ENCODE measurements at regions not wholly inside any gene's neighbourhood (a gene's known extent, or its start where the extent isn't known, plus 50 kb on each side); places are given as distances from the start of the nearest gene placed in this dataset.
"Not testable (repeated sequence)": the region's sequence is repeated elsewhere in the genome, so short reads cannot be mapped to it uniquely, and the experiment has no call there.

- Mint-ChIP-seq H3K27ac (no peak overlapping the region), H3K9me3 (peaks cover 13% of the 10 kb centered on the region), H3K36me3 (no peaks in the 10 kb centered on the region), H3K4me1 (ENCODE audit: low read depth) (peaks cover 7% of the 10 kb centered on the region), H3K4me3 (no peak overlapping the region), H3K27me3 (peaks cover 35% of the 10 kb centered on the region)
- intact Hi-C loops (cut with micrococcal nuclease), result loop anchor here (1.0 kb wide), 1 partner anchor 8 kb away; no protein-coding TSS in a partner anchor
- POLR2A ChIA-PET, result no interaction called here
- CTCF ChIA-PET, result no interaction called here
- DNase-seq, result no peak
Measured at GRCh38 chr6:17007749-17008148, 94.1 kb upstream of the STMND1 start.

DNA sequence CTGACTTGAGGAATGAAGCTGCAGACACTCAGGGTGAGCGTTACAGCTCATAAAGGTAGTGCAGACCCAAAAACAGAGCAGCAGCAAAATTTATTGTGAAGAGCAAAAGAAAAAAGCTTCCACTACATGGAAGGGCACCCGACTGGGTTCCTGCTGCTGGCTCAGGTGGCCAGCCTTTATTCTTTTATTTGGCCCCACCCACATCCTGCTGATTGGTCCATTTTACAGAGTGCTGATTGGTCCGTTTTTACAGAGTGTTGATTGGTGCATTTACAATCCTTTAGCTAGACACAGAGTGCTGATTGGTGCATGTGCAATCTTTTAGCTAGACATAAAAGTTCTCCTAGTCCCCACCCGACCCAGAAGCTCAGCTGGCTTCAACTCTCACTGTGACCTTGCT lies 95.3 kb upstream of the STMND1 start:
- Mint-ChIP-seq H3K4me3 (no peak overlapping the region), H3K4me1 (ENCODE audit: low read depth) (peaks cover 7% of the 10 kb centered on the region), H3K27ac (no peak overlapping the region), H3K36me3 (no peaks in the 10 kb centered on the region), H3K9me3 (peaks cover 13% of the 10 kb centered on the region), H3K27me3 (peaks cover 40% of the 10 kb centered on the region)
- POLR2A ChIA-PET, result interaction anchor here (0.6 kb wide), 1 partner anchor 57 kb away, joined by 4 read pairs; no protein-coding TSS in a partner anchor
- intact Hi-C loops (cut with micrococcal nuclease), result no loop called here
- DNase-seq, result no peak
- CTCF ChIA-PET, result interaction anchor here (0.6 to 1.3 kb wide), 4 partner anchors 11 to 243 kb away, joined by 3 to 4 read pairs (median 3); no protein-coding TSS in a partner anchor

- no peak for DNase-seq
- ChIA-PET CTCF (no interaction called here), POLR2A (no interaction called here)
- Mint-ChIP-seq H3K4me1 (ENCODE audit: low read depth) (peaks cover 7% of the 10 kb centered on the region), H3K36me3 (no peaks in the 10 kb centered on the region), H3K4me3 (no peak overlapping the region), H3K9me3 (peaks cover 13% of the 10 kb centered on the region), H3K27me3 (peaks cover 50% of the 10 kb centered on the region), H3K27ac (no peak overlapping the region)
- intact Hi-C loops (cut with micrococcal nuclease), result no loop called here
Measured at GRCh38 chr6:17004269-17004668, 97.6 kb upstream of the STMND1 start.

DNA sequence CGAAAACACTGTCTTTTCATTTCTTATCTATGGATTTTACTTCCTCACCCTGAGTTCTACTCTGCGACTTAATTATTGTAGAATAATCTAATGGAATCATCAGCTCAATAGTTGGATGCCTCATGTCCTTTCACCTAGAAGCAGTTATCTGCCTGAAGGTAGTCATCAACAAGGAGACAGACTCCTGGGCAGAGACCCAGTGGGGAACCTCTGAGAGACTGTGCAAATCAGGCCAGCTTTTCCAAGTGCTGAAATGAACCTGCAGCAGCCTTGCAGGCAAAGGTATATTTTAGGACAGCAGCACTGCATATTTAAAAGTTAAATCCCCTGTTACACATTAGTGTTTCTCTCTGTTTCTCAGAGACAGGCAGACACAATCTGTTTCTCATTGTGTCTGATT lies 99.7 kb upstream of the STMND1 start:
- CTCF ChIA-PET, result no interaction called here
- no peak for DNase-seq
- Mint-ChIP-seq H3K27me3 (peaks cover 61% of the 10 kb centered on the region), H3K4me1 (ENCODE audit: low read depth) (no peaks in the 10 kb centered on the region), H3K27ac (no peak overlapping the region), H3K4me3 (no peak overlapping the region), H3K36me3 (no peaks in the 10 kb centered on the region), H3K9me3 (peaks cover 5% of the 10 kb centered on the region)
- POLR2A ChIA-PET, result no interaction called here
- intact Hi-C loops (cut with micrococcal nuclease), result no loop called here

DNA sequence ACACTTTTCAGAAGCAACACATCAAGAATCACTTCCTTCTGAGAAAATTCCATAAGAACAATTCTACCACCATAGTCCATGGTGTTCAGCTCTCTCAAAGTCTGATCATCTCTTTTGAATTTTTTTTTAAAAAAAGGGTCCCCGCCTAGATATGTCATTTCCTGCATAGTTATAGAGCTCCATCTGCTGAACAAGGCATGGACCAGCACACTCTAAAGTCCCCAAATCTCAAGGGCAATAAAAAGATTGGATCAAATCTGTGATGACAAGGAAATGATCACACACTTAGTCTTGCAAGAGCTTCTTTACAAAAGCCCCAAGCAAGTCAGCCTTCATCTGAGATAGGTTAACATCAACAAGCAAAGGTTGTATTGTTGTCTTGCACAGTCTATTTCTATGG lies 100.7 kb upstream of the STMND1 start:
- intact Hi-C loops (cut with micrococcal nuclease), result no loop called here
- Mint-ChIP-seq H3K4me3 (no peak overlapping the region), H3K4me1 (ENCODE audit: low read depth) (no peaks in the 10 kb centered on the region), H3K9me3 (no peaks in the 10 kb centered on the region), H3K27ac (no peak overlapping the region), H3K27me3 (peaks cover 63% of the 10 kb centered on the region), H3K36me3 (no peaks in the 10 kb centered on the region)
- ChIA-PET CTCF (interaction anchor here (1.4 kb wide), 1 partner anchor 669 kb away, joined by 3 read pairs; no protein-coding TSS in a partner anchor), POLR2A (no interaction called here)
- no peak for DNase-seq

GRCh38 chr6:16999491-17000436 lies 102.1 kb upstream of the STMND1 start:
- DNase-seq, result no peak
- ChIA-PET CTCF (no interaction called here), POLR2A (no interaction called here)
- no peak overlapping the region for H3K4me3 Mint-ChIP-seq
- no peak overlapping the region for H3K27ac Mint-ChIP-seq
- peaks cover 55% of the 10 kb centered on the region for H3K27me3 Mint-ChIP-seq
- no peaks in the 10 kb centered on the region for H3K36me3 Mint-ChIP-seq
- intact Hi-C loops (cut with micrococcal nuclease), result no loop called here
- H3K9me3 Mint-ChIP-seq, result no peaks in the 10 kb centered on the region
- no peaks in the 10 kb centered on the region for H3K4me1 Mint-ChIP-seq (ENCODE audit: low read depth)

- intact Hi-C loops (cut with micrococcal nuclease), result no loop called here
Measured at GRCh38 chr6:16998461-16998860, 103.4 kb upstream of the STMND1 start.

DNA sequence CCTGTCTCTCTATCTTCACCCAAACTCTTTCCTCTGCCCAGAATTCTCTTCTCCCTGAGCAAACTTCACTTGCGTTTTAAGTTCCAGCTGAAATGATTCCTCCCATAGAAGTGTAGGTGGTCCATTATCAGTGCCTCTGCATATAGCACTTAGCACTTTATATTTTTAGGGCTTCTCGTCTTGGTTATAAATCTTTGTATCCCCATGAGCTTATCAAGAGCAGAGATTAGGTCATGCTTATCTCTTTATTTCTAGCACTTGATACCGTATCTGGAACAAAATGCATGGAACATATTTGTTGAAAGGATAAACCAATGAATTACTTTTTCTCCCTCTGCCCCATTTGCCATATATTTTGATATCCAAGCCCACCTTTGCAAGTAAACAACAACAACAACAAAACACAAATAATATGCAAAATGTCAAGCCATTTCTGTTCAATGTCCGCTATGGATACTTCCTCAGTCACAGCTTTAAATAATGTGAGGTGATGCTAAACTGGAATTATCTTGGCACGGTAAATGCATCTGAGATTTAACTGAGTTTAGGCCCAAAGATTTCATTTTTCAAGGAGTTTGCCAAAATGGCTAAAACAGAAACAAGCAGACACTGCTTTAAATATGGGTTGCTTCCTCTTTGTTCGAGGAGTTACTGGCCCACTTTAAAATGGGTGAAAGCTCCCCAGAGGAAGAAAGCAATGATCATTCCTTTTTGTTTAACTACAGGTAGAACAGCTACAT lies 106.2 kb upstream of the STMND1 start:
- Mint-ChIP-seq H3K36me3 (no peaks in the 10 kb centered on the region), H3K4me3 (no peak overlapping the region), H3K9me3 (no peaks in the 10 kb centered on the region), H3K27ac (no peak overlapping the region), H3K4me1 (ENCODE audit: low read depth) (no peaks in the 10 kb centered on the region), H3K27me3 (peaks cover 33% of the 10 kb centered on the region)
- no peak for DNase-seq
- intact Hi-C loops (cut with micrococcal nuclease), result no loop called here
- ChIA-PET POLR2A (no interaction called here), CTCF (no interaction called here)

More at GRCh38 chr6:16998461-16998860, 103.4 kb upstream of the STMND1 start:
- ChIA-PET CTCF (interaction anchor here (1.1 kb wide), 1 partner anchor 20 kb away, joined by 3 read pairs; no protein-coding TSS in a partner anchor), POLR2A (no interaction called here)
- H3K4me3 Mint-ChIP-seq, result no peak overlapping the region
- no peak overlapping the region for H3K27ac Mint-ChIP-seq
- no peaks in the 10 kb centered on the region for H3K36me3 Mint-ChIP-seq
- no peak for DNase-seq
- peaks cover 46% of the 10 kb centered on the region for H3K27me3 Mint-ChIP-seq
- H3K4me1 Mint-ChIP-seq (ENCODE audit: low read depth), result no peaks in the 10 kb centered on the region
- no peaks in the 10 kb centered on the region for H3K9me3 Mint-ChIP-seq

- ChIA-PET CTCF (no interaction called here), POLR2A (no interaction called here)
- Mint-ChIP-seq H3K9me3 (peaks cover 10% of the 10 kb centered on the region), H3K4me3 (no peak overlapping the region), H3K27me3 (peaks cover 25% of the 10 kb centered on the region), H3K4me1 (ENCODE audit: low read depth) (no peaks in the 10 kb centered on the region), H3K36me3 (peaks cover 4% of the 10 kb centered on the region), H3K27ac (no peak overlapping the region)
- DNase-seq, result no peak
- intact Hi-C loops (cut with micrococcal nuclease), result no loop called here
Measured at GRCh38 chr6:16993396-16993795, 108.5 kb upstream of the STMND1 start.

DNA sequence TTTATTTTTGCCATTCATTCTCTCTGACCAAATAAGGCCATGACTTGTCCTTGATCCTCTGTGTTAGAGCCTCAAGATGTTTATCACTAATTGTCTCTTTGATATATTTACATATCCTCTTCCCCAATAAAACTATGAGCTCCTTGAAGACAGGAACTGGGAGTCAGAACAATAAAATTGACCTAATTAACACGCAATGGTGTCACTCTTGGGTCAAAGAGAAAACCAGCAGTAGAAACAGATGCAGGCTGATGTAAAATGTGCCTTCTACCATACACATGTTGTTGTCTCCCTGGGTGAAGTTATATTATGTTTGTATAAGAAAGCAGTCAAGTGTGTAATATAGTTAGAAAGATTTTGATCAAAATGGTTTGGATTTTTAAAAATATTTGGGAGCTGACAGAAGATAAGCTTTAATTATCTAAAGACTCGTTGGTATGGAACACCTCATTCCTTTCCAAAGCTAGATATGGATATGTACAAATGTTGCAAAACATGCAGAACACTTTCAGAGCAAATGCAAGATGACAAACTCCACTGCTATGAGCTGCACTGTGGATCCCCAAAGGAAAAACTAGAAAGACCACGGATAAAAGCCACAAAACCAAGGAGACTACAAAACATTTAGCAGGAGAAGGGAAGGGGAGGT lies 109.7 kb upstream of the STMND1 start:
- Mint-ChIP-seq H3K27me3 (peaks cover 19% of the 10 kb centered on the region), H3K36me3 (peaks cover 7% of the 10 kb centered on the region), H3K9me3 (peaks cover 14% of the 10 kb centered on the region), H3K4me1 (ENCODE audit: low read depth) (no peaks in the 10 kb centered on the region), H3K27ac (no peak overlapping the region), H3K4me3 (no peak overlapping the region)
- ChIA-PET CTCF (interaction anchor here (1.0 kb wide), 1 partner anchor 94 kb away, joined by 3 read pairs; no protein-coding TSS in a partner anchor), POLR2A (no interaction called here)
- no peak for DNase-seq
- intact Hi-C loops (cut with micrococcal nuclease), result no loop called here

- CTCF ChIA-PET, result interaction anchor here (0.6 kb wide), 2 partner anchors 262 to 891 kb away, joined by 3 to 4 read pairs; no protein-coding TSS in a partner anchor
- H3K4me1 Mint-ChIP-seq (ENCODE audit: low read depth); POLR2A ChIA-PET; intact Hi-C loops (cut with micrococcal nuclease); H3K36me3 Mint-ChIP-seq; H3K4me3 Mint-ChIP-seq; H3K27ac Mint-ChIP-seq; DNase-seq: not testable (repeated sequence)
- peaks cover 24% of the 10 kb centered on the region for H3K27me3 Mint-ChIP-seq
- peaks cover 14% of the 10 kb centered on the region for H3K9me3 Mint-ChIP-seq
Measured at GRCh38 chr6:16989976-16990375, 111.9 kb upstream of the STMND1 start.

DNA sequence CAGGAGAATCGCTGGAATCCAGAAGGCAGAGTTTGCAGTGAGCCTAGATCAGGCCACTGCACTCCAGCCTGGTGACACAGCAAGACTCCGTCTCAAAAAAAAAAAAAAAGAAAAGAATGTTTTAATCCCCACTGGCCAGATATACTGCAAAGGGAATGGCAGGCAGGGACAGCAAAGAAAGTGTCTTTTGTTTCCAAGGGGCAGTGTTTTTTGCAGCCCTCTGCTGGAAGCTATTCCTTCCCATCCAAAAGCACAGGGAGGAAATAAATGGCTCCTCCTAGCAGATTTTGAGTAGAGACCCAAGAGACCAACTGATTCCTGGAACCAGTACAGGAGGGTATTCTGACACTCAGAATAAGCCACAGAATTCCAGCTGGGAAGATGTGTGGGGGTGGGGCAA lies 112.5 kb upstream of the STMND1 start:
- ChIA-PET POLR2A (no interaction called here), CTCF (interaction anchor here (0.6 kb wide), 1 partner anchor 263 kb away, joined by 3 read pairs; no protein-coding TSS in a partner anchor)
- intact Hi-C loops (cut with micrococcal nuclease), result no loop called here
- peaks cover 14% of the 10 kb centered on the region for H3K9me3 Mint-ChIP-seq
- peaks cover 7% of the 10 kb centered on the region for H3K36me3 Mint-ChIP-seq
- H3K27ac Mint-ChIP-seq, result no peak overlapping the region
- no peaks in the 10 kb centered on the region for H3K4me1 Mint-ChIP-seq (ENCODE audit: low read depth)
- no peak for DNase-seq
- H3K27me3 Mint-ChIP-seq, result peaks cover 30% of the 10 kb centered on the region
- no peak overlapping the region for H3K4me3 Mint-ChIP-seq

Data from activated CD4-positive, alpha-beta memory T cell treated with anti-CD3 and anti-CD28 coated beads for 36 hours (primary cell).